ENCODE measurements at regions not wholly inside any gene's neighbourhood (a gene's known extent, or its start where the extent isn't known, plus 50 kb on each side); places are given as distances from the start of the nearest gene placed in this dataset. TPM values are rescaled to one million over a fixed set of nuclear protein-coding genes. Genes with fewer than 3 reads are reported as not detected.

Small RNA genes in the stretch of these regions (small RNA-seq; reads per million reads assigned to genes)
- gene AC092447.9 (not detected), gene RNU6-1052P (not detected), gene RNU6-1335P (not detected), gene SEPT14P24 (not detected)
